Dermis blood vessel endothelial cell (primary cell): ENCODE measurements at regions not wholly inside any gene's neighbourhood (a gene's known extent, or its start where the extent isn't known, plus 50 kb on each side); places are given as distances from the start of the nearest gene placed in this dataset.

ENCODE experiments used
- DNase-seq: peaks from one replicate; pipeline ENCODE4 v3.0.0; 2010

DNA sequence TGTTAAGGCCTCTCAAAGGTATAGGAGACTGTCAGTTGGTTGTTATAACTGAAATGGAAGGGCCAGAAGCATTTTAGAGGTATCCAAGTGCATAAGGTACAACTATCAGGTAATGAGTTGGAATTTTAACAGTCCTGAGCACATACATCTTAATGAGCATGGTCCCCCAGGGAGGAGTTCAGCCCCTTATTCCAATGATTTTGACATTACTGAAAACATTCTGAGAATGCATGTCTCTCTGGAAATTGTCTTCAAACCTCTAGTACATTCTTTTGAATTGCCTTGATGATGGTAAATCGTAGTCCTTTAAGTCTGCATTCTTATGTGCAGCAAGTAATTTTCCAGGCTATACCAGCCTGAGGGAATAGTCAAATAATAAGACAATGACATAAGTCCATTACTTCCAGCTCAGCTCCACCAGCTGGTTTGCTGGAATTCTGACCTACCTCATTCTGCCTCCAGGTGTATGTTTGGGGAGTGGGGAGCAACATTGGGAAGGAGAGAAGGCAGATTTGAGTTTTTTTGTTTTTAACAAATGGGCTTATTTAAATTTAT lies 239.2 kb downstream of the MSRB3 start:
- no peak for DNase-seq

DNA sequence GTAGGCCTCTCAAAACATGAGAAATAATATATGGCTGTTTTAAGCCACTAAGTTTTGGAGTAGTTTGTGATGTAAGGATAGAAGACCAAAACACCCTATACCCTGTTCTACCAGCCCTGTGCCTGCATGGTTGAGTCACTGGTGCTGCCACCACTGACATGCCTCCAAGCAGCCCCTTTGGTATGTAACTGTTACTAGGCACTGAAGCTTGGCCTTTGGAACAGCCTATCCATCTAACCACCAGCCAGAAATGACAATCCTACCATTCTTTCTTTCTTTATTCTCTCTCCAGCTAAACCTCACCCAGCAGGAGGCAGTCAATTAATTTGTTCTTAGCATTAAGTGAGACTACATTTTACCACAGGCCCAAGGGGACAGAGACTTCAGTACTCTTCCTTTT lies 240.3 kb downstream of the MSRB3 start:
- no peak for DNase-seq

DNA sequence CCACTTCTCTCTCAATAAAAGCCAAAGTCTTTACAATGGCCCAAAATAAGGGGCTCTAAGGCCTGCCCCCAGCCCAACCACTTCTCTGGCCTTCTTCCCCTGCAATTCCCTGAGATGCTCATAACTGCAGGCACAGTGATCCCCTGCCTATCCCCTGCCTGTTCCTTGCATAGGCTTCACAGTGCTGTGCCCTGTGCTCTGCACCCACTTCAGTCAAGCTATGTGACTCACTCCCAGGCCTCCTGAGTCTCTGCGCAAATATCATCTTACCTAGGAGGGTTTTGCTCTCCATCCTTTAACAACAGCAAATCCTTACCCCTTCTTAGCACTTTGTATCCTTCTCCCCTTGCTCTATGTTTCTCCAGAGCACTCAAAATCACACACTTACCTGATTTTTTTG lies 242.2 kb downstream of the MSRB3 start:
- no peak for DNase-seq

DNA sequence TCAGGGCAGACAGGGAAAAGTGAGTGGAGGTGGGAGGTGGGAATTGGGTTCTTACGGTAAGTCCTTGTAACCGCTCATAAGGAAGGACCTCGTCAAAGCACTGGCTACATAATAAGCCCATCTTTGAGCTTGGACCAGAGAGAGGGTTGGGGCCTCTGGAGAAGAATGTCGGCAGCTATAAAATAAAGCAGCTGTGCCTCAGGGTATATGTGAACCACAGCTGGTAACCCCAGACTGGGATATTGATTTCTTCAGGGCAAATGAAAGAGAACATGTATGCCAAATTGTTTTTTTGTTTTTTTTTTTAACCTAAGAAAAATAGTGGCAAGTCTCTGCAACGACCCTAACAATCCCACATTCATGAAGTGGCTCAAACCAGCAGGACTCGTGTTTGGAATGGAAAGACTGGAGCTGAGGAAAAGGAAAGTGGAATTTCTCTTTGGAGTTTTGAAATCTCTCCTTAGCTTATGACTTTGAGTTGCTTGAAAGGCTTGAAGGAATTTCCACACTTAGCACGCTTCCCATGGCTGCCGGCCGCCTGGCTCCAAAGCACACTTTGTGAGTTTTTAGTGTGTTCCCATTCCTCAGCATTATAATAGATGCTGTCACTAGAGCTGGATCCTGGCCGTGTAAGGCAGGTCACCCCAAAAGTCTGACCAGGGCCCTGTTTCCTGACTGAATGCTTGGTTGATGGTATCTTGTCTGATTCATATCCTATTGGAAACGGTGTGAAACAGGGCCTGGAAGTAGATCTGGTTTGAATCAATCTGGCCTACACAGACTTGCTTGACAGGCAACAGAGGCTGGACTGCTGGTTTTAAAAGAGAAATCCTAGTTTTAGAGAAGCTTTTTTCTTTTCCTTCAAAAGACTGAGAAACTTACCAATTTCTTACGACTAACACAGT lies 244.7 kb downstream of the MSRB3 start:
- peak; percentile 76 for DNase-seq

DNA sequence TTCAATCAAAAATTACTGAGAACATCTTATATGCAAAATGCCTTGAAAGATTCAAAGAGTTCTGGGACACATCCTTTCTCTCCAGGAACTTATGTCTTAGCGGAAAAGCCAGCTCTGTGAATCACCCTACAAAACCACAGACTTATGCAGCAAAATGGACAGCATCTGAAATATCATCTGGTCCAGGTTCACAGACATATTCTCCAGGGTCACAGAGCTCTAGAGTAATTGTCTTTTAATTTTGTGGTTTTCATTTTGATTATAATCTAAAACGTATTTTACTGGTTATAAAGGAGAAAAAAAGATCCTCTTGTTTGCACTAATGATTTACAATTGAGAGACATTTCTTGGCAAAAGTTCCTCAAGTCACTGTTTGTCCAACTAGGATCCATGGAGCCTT lies 246.2 kb downstream of the MSRB3 start:
- peak; percentile 66 for DNase-seq

DNA sequence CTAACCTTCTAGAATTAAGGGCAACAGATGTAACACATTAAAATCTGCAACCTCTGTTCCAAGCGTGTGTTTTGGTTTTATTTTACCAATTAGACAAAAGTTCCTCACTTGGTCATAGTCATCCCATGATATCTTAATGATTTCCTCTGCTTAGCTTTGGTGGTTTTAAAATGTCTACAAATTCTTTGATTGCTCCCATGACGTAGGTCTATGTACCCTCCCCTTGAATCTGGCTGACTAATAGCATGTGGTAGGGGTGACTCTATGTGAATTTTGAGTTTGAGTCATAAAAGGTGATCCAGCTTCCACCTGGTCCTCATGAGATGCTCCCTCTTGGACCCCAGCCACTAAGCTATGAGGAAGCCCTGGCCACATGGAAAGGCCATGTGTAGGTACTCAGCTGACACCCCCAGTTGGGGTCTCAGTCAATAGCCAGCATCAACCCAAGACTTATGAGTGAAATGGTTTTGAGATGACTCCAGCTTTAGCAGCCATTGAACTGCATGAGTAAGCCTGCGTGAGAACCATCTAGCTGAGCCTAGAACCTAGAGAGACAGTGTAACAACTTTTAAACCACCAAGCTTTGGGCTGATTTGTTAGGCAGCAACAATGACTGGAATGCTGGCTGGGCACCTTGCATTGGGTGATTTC lies 247.1 kb downstream of the MSRB3 start:
- DNase-seq, result no peak

DNA sequence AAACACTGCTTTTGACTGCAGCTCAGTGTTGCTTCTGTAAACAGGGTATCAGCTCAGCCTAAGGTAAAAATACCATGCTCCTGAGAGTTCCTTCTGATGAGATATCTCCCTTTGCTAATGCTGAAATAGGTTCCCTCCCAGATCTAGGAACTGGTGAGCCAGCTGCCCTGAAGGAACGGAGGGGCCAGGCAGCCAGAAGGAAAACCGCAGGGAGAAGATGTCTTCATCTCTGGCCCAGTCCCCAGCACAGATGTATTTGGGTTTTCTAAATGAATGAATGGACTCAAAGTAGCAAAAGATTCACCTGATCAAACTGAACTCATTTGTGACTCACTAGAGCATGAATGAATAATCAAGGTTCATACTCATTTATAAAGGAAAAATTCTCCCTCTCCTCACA lies 247.8 kb downstream of the MSRB3 start:
- no peak for DNase-seq

DNA sequence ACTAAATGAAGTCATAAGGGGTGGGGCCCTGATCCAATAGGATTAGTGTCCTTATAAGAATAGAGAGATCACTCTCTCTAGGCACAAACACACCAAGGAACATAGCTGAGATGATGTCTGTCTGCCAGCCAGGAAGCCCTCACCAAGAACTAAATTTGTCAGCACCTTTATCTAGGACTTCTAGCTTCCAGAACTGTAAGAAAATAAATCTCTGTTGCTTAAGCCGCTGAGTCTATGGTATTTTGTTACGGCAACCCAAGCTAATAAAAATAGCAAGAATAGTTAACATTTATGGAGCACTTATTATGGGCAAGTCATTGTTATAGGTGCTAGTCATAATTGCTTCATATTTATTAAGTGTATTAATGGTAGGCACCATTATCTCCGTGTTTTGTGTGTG lies 249.6 kb downstream of the MSRB3 start:
- DNase-seq, result no peak

DNA sequence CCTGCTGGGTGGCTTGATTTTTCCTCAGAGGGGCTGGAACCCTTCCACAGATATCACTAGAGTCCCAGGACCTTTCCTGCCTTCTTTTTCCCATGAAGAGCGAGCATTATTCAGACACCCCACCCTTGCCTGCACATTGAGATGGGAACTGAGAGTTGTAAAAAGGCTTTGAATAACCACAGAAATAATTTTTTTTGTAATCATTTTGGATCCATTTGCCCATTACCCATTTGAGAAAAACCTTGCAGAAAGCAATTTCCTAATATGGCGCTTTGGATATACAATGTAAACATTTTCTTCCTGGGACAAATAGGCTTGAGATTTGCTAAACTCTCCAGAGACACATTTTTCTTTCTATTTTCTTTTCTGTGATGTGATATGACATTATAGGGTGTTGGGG lies 250.6 kb downstream of the MSRB3 start:
- no peak for DNase-seq

DNA sequence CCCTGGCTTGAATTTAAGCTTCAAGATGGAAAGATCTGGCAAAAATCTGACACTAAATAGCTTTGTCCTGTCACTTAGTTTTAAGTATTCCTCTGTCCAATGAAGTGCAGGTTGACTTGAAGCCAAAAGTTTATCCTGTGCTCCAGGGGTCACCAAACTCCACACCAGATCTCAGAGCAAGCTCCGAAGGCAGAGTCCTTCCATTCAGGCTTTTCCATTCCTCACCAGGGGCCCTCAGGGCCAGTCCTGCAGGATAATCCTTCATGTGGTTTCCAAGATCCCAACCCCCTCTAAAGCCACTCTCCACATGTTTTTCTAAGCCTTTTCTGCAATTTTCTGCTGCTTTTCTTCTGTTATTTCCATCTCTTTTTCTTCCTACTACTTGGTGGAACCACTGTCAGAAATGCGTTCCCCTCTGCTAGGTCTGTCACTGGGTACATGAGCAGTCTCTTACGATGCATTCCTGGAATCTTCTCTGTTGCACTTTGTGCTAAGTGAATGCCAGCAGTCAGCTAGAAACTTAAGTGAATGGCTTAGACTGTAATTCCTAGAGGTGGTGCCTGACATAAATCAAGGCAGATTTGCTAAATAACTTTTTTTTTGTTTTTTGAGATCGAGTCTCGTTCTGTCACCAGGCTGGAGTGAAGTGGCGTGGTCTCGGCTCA lies 251.4 kb downstream of the MSRB3 start:
- DNase-seq, result no peak

DNA sequence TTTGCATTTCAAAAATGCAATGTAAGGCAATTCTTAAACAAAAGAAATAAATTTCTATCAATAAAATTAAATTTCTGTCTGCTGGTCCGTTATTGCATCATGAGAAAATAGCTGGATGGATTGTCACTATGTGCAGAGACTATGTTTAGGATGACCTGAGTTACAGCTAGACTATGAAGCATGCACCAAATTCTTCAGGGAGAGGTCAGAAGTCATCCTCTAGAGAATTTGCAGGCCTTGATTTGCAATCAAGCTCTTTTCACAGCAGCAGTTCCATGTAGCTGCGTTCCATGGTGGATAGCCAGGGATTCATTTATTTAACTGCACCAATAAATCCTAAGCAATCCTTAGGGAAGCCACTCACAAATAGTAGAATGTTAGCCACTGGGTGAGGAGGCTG lies 253.7 kb downstream of the MSRB3 start:
- no peak for DNase-seq

DNA sequence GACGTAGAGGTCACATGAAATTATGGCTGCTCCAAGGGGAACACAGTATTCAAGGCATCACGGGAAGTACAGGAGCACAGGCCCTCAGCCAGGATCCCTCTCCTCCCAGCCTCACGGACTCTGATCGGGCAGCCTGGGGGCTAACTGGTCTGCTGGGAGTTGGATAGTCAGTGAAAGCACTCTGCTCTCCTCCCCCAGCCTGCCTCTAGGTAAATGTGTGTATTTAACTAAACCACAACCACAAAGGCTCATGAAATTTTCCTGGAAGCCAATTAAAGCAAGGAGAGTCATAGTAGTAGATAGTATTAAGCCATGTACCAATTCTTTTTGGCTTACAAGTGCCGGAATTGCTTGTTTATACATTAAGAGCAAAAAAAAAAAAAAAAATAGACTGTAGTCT lies 254.3 kb downstream of the MSRB3 start:
- no peak for DNase-seq

DNA sequence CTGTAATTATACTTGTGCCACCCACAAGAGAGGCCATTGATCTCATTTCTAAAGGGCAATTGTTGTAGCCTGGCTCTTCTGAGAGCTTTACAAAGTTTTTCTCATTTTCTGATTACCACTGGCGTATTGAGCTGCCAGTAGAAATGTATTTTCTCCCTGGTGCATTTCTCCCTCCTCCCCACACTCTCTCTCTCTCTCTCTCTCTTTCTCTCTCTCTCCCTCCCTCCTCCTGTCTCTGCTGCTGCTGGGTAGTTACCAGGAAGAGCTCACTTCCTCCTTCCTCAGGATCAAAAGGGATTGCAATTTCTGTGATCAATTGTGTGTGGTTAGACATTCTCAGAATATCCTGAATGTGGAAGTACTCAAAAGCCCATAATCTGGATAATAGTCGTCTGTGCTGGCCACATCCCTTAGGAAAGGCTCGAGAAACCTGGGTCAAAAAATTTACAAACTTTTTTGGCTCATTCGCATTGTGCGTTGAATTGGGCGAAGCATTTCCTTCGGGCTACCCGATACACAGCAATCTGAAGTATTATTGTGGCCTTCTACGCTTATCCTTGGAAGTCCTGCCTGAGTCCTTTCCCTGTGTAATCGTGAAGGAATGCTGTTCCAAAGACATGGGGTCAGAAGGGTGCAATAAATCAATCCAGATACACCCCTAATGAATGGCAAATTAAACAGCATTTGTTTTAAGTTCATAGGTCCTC lies 254.8 kb downstream of the MSRB3 start:
- DNase-seq, result peak; percentile 66

DNA sequence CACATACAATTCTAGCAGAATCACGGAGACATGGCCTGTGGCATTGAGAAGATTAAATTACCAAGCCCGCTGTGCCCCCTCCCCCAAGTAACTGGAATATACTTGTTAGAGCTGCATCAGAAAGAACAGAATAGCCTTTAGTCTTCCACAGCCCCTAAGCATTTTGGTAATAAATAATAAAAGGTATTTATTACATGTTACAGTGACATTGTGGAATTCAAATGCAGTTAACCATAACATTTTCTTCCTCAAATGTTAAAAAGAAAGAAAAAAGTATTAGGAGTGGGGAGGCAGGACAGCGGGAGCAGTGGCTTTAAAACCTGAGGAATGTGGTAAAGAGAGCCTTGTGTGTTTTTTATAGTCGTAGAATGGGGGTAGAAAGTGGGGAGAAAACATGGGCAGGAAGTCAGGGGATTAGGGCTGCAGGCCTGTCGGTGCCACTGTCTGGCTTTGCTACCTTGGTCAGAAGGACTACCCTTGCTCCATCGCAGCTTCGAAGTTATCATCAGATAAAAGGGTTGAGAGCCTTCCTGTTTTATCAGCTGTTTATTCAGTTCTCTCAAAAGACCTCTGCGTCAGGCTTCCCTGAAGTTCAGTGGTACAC lies 255.9 kb downstream of the MSRB3 start:
- DNase-seq, result peak; percentile 44

DNA sequence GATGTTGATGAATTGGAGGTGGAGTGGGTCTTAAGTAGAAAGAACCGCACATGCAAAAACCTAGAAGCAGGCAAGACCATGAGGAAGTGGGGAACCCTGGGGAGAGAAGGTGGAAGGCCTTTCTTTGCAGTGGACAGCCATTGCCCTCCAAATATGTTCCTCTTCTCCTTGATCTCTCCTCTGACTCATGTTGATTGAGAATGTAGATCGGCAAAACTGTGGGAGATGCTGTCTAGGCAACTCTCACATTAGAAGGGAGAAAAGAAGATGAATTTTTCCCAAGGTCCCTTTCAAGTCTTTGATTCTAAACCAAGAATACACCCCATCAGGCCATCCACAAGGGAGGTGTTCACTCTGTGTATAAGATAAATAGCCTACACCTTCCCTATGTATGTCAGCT lies 257.5 kb downstream of the MSRB3 start:
- no peak for DNase-seq

DNA sequence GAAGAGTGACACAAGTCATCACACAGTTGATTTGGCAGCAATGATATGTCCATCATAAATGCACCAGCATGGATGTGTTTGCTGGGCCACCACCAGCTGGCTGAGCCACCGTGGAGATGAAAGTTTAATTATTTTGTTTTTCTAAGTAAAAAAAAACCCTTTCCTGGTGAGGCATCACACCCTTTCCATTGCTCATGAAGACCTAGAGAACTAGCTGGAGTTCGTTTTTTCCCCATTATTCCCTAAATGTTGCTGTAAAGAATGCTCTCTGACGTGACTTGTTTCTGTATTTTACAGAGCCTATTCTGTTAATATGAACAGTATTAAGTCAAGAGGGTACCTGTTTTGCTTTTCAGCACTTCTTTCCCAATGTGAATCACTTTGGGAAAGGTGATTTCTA lies 257.9 kb downstream of the MSRB3 start:
- no peak for DNase-seq

DNA sequence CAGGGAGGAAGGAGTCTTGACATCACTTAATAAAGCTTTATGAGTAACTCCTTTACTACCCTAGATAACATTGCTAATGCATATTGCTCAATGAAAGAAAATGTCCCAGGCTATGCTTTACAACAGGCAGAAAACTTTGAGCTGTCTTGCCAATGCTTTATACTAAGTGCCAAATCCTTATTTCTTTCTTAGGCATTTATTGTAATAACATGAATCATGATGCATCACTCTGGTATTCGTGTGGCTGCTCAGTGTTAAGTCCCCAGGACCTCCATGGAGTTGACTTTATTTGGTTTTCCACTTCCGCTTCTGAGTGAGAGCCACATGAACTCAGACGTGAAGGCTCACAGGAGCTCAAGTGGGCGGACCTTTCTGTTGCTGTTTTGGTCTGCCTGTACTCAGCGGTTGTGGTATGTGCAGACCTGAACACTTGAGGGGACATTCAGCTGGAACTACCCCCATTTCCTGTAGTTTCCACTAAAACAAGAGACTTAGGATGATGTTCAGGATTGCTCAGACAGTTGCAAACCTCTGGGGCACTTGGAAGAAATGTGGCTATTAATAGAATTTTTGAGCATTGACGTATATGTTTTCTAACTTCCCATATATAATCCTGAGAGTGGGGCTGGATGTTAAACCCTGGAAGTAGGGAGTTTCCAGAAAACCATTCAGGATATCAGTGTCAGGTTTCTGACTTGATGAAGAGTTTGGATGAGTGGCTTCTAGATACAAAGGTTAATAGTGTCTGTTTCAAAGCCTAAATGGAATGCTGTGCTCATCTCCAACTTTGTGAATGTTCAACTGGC lies 258.6 kb downstream of the MSRB3 start:
- DNase-seq, result peak; percentile 95

DNA sequence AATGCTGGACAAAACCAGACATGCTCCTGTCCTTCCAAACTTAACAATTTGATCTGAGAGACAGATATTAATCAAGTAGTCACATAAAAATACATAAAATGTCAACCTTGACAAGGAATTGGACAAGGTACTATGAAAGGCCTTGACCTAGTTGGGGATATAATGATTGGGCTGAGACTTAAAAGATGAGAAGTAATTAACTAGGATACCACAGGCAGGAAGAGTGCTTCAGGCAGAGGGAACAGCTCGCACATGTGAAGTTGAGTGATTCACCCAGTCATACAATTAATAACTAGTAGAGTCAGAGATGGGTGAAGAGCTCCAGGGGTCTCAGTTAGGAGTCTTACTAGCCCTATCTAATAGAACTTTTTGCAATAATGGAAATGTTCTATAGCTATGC lies 259.5 kb downstream of the MSRB3 start:
- no peak for DNase-seq

DNA sequence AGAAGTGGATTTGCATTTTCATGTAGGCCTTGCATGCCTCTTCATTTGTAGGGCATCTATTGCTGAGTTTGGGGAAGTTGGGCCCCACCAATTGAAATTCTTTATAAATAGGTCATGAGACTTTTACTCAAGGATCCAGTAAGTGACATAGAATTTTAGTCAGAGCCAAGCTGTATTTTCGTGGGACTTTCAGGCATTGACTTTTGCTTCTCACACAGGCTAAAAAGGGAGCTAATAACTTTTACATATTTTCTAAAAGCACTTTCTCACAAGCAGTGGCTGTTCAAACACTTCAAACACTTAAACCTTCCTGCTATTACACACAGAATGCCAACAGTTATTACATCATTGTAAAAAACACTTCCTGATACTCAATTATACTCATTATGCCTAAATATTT lies 260.5 kb downstream of the MSRB3 start:
- no peak for DNase-seq

DNA sequence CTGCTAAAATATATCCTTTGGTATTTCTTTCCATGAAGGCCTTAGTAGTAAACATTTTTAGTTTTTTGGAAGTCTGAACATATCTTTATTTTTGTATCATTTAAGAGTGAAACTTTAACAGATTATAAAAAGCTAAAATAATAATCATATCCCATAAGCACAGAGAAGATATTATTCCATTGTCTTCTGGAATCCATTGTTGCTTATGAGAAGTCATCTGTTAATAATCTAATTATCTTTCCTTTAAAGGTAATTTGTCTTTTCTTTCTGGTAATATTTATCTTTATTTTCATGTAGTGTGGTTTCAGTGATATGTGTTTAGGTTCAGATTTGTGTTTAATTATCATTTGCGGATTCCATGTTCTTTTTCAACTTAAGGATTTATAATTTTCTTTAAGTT lies 261.7 kb downstream of the MSRB3 start:
- no peak for DNase-seq

DNA sequence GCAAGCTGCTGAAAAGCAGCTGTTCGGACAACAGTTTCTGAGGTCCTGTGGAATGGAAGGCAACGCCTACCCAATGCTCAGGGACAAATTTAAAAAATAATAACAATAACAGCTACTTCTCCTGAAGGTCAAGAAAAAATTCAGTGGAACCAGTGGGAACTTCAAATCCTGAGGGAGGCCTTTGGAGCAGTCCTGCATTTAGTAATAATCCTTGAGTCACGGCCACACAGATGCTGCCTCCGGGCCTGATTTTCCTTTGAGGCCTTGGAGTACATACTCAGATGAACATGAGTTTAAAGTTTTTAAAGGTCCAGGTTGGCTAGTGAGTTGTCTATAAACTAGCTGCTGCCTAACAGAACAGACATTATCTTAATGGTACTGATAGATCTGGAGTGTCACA lies 268.0 kb downstream of the MSRB3 start:
- no peak for DNase-seq
